GM23338 (cell line): ENCODE measurements at regions not wholly inside any gene's neighbourhood (a gene's known extent, or its start where the extent isn't known, plus 50 kb on each side); places are given as distances from the start of the nearest gene placed in this dataset.

Experiments
- ATAC-seq: fragments of 200-7000 bp; cut with Tn5 transposase; 3 replicates; pipeline ENCODE4 v1.9.1; 2020
- DNase-seq: peaks from one replicate; pipeline ENCODE4 v3.0.0-alpha.2; 2015; ENCODE audit warnings: low spot score
- H2AFZ ChIP-seq: fragments of 200-600 bp; sonication (generic); 2 replicates; pipeline ENCODE4 v1.8.0; 2016; ENCODE audit warnings: antibody characterized with exemption, mild to moderate bottlenecking, moderate library complexity
- H3F3A ChIP-seq: fragments of 200-600 bp; sonication (generic); replicated peaks from 2 replicates; pipeline ENCODE4 v1.8.0; 2017; ENCODE audit warnings: antibody characterized with exemption, mixed run types, low read depth
- H3K27ac ChIP-seq: fragments of 200-600 bp; sonication (generic); 2 replicates; pipeline ENCODE4 v1.6.1; 2016; ENCODE audit warnings: low read depth
- H3K27me3 ChIP-seq: fragments of 200-600 bp; sonication (generic); 2 replicates; pipeline ENCODE4 v1.8.0; 2016; ENCODE audit warnings: mild to moderate bottlenecking, mixed run types, moderate library complexity; ENCODE audit not compliant: insufficient read depth
- H3K36me3 ChIP-seq: fragments of 200-600 bp; sonication (generic); 2 replicates; pipeline ENCODE4 v1.8.0; 2016; ENCODE audit warnings: mild to moderate bottlenecking; ENCODE audit not compliant: insufficient read depth
- H3K4me1 ChIP-seq: fragments of 200-600 bp; sonication (generic); 2 replicates; pipeline ENCODE4 v1.8.0; 2016; ENCODE audit warnings: mild to moderate bottlenecking, moderate library complexity; ENCODE audit not compliant: insufficient read depth
- H3K4me2 ChIP-seq: fragments of 200-600 bp; sonication (generic); 2 replicates; pipeline ENCODE4 v1.7.1; 2017; ENCODE audit warnings: mixed run types
- H3K4me3 ChIP-seq: fragments of 200-600 bp; sonication (generic); 2 replicates; pipeline ENCODE4 v1.6.1; 2016; ENCODE audit warnings: mixed run types
- H3K79me2 ChIP-seq: fragments of 200-600 bp; sonication (generic); replicated peaks from 2 replicates; pipeline ENCODE4 v1.8.0; 2017; ENCODE audit warnings: mild to moderate bottlenecking; ENCODE audit not compliant: insufficient read depth
- H3K9me2 ChIP-seq: fragments of 200-600 bp; sonication (generic); 2 replicates; pipeline ENCODE4 v1.8.0; 2017; ENCODE audit not compliant: insufficient read depth
- H4K20me1 ChIP-seq: fragments of 200-600 bp; sonication (generic); replicated peaks from 2 replicates; pipeline ENCODE4 v1.8.0; 2017; ENCODE audit warnings: mild to moderate bottlenecking; ENCODE audit not compliant: insufficient read depth
- H3K27ac Mint-ChIP-seq: 2 replicates; pipeline ENCODE4 v1.8.0; 2020; ENCODE audit warnings: inconsistent platforms, mild to moderate bottlenecking, moderate library complexity, mixed read lengths
- H3K27me3 Mint-ChIP-seq: 3 replicates; pipeline ENCODE4 v1.8.0; 2022; ENCODE audit warnings: low read depth, mild to moderate bottlenecking, moderate library complexity, mixed read lengths, inconsistent platforms; ENCODE audit not compliant: insufficient read depth, poor library complexity
- H3K36me3 Mint-ChIP-seq: 3 replicates; pipeline ENCODE4 v1.8.0; 2021; ENCODE audit warnings: low read depth, mild to moderate bottlenecking, inconsistent platforms, moderate library complexity, mixed read lengths
- H3K4me1 Mint-ChIP-seq: 3 replicates; pipeline ENCODE4 v1.8.0; 2020; ENCODE audit warnings: mild to moderate bottlenecking, inconsistent platforms, mixed read lengths
- H3K4me3 Mint-ChIP-seq: 3 replicates; pipeline ENCODE4 v1.8.0; 2021; ENCODE audit warnings: moderate library complexity, mild to moderate bottlenecking, inconsistent platforms, mixed read lengths
- H3K9me3 Mint-ChIP-seq: 3 replicates; pipeline ENCODE4 v1.8.0; 2020; ENCODE audit warnings: moderate library complexity, mild to moderate bottlenecking, inconsistent platforms, mixed read lengths
- CREB1 ChIP-seq: fragments of 250-450 bp; sonication (Bioruptor Pico); IDR thresholded peaks from 2 replicates; pipeline ENCODE4 v1.5.0; 2020; ENCODE audit warnings: low read depth, mild to moderate bottlenecking, moderate library complexity
- EZH2 ChIP-seq: fragments of 200-600 bp; sonication (generic); IDR thresholded peaks from one replicate; pipeline ENCODE4 v1.8.0; 2017; ENCODE audit warnings: antibody characterized with exemption, mild to moderate bottlenecking, low read depth; ENCODE audit not compliant: unreplicated experiment
- EZH2phosphoT487 ChIP-seq: fragments of 200-600 bp; sonication (generic); IDR thresholded peaks from one replicate; pipeline ENCODE4 v1.8.1; 2018; ENCODE audit warnings: antibody characterized with exemption; ENCODE audit not compliant: unreplicated experiment
- JUNB ChIP-seq: IDR thresholded peaks from one replicate; pipeline ENCODE4 v1.6.1; 2016; ENCODE audit warnings: antibody characterized with exemption; ENCODE audit not compliant: unreplicated experiment
- NANOG ChIP-seq: IDR thresholded peaks from 2 replicates; pipeline ENCODE4 v1.6.1; 2016; ENCODE audit warnings: antibody characterized with exemption, borderline replicate concordance
- POLR2AphosphoS5 ChIP-seq: IDR thresholded peaks from 2 replicates; pipeline ENCODE4 v1.6.1; 2016; ENCODE audit warnings: antibody characterized with exemption, low read depth
- STAT1 ChIP-seq: IDR thresholded peaks from one replicate; pipeline ENCODE4 v1.6.1; 2016; ENCODE audit warnings: antibody characterized with exemption; ENCODE audit not compliant: unreplicated experiment
- ZNF114 ChIP-seq: fragments of 250-450 bp; sonication (Bioruptor Pico); IDR thresholded peaks from 2 replicates; pipeline ENCODE4 v1.5.0; 2020; ENCODE audit warnings: mild to moderate bottlenecking, moderate library complexity
- ZNF331 ChIP-seq: fragments of 250-450 bp; sonication (Bioruptor Pico); IDR thresholded peaks from 2 replicates; pipeline ENCODE4 v1.5.0; 2020; ENCODE audit warnings: low read depth, mild to moderate bottlenecking, moderate library complexity
- ZNF462 ChIP-seq: fragments of 250-450 bp; sonication (Bioruptor Pico); IDR thresholded peaks from 2 replicates; pipeline ENCODE4 v1.5.0; 2020; ENCODE audit warnings: mild to moderate bottlenecking, moderate library complexity
- TF ChIP-seq, protein P1 (sequence below): IDR thresholded peaks from one replicate; pipeline ENCODE4 v1.6.1; 2018; ENCODE audit warnings: antibody characterized with exemption; ENCODE audit not compliant: unreplicated experiment
- TF ChIP-seq, protein P2 (sequence below): IDR thresholded peaks from 2 replicates; pipeline ENCODE4 v1.6.1; 2016; ENCODE audit warnings: antibody characterized with exemption
- TF ChIP-seq, protein P3 (sequence below), 2 experiments: fragments of 200-600 bp in 1 of 2; sonication (generic) in 1 of 2; conservative IDR thresholded peaks; 2 replicates each; pipeline versions ENCODE4 v1.5.1 to v1.6.1; 2016 to 2017; ENCODE audit warnings: antibody characterized with exemption in 2 of 2, low read depth in 2 of 2, mild to moderate bottlenecking in 2 of 2, moderate library complexity in 1 of 2

GRCh38 chr11:23893126-23893525 lies 603.7 kb upstream of the LUZP2 start:
- no peaks in the 10 kb centered on the region for H3K4me1 ChIP-seq
- no peaks in the 10 kb centered on the region; the same call in 2 of the 3 replicates for H3K36me3 Mint-ChIP-seq
- no peak overlapping the region for H3K4me3 Mint-ChIP-seq
- no peaks in the 10 kb centered on the region for H3K9me2 ChIP-seq
- DNase-seq (no peak), ATAC-seq (no peak)
- peaks cover 9% of the 10 kb centered on the region; the same call in 1 of the 3 replicates for H3K9me3 Mint-ChIP-seq
- no peak overlapping the region for H2AFZ ChIP-seq
- no peaks in the 10 kb centered on the region for H3K36me3 ChIP-seq
- no peak overlapping the region for H3K4me3 ChIP-seq
- no peak overlapping the region for H3K27ac ChIP-seq
- H3K27ac Mint-ChIP-seq: no peak overlapping the region
- no peaks in the 10 kb centered on the region for H3K27me3 Mint-ChIP-seq
- no peak overlapping the region for H3K4me2 ChIP-seq
- no peaks in the 10 kb centered on the region for H3F3A ChIP-seq
- H3K79me2 ChIP-seq: no peaks in the 10 kb centered on the region
- H3K4me1 Mint-ChIP-seq: no peaks in the 10 kb centered on the region
- TF ChIP-seq NANOG (no peak), ZNF331 (CRISPR knock-in tag) (no peak), ZNF462 (no peak), ZNF114 (CRISPR knock-in tag) (no peak), EZH2phosphoT487 (no peak), EZH2 (no peak), JUNB (no peak), POLR2AphosphoS5 (no peak), CREB1 (CRISPR knock-in tag) (no peak), STAT1 (no peak)
- TF ChIP-seq, protein P1, sequence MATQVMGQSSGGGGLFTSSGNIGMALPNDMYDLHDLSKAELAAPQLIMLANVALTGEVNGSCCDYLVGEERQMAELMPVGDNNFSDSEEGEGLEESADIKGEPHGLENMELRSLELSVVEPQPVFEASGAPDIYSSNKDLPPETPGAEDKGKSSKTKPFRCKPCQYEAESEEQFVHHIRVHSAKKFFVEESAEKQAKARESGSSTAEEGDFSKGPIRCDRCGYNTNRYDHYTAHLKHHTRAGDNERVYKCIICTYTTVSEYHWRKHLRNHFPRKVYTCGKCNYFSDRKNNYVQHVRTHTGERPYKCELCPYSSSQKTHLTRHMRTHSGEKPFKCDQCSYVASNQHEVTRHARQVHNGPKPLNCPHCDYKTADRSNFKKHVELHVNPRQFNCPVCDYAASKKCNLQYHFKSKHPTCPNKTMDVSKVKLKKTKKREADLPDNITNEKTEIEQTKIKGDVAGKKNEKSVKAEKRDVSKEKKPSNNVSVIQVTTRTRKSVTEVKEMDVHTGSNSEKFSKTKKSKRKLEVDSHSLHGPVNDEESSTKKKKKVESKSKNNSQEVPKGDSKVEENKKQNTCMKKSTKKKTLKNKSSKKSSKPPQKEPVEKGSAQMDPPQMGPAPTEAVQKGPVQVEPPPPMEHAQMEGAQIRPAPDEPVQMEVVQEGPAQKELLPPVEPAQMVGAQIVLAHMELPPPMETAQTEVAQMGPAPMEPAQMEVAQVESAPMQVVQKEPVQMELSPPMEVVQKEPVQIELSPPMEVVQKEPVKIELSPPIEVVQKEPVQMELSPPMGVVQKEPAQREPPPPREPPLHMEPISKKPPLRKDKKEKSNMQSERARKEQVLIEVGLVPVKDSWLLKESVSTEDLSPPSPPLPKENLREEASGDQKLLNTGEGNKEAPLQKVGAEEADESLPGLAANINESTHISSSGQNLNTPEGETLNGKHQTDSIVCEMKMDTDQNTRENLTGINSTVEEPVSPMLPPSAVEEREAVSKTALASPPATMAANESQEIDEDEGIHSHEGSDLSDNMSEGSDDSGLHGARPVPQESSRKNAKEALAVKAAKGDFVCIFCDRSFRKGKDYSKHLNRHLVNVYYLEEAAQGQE: no peak
- TF ChIP-seq, protein P2, sequence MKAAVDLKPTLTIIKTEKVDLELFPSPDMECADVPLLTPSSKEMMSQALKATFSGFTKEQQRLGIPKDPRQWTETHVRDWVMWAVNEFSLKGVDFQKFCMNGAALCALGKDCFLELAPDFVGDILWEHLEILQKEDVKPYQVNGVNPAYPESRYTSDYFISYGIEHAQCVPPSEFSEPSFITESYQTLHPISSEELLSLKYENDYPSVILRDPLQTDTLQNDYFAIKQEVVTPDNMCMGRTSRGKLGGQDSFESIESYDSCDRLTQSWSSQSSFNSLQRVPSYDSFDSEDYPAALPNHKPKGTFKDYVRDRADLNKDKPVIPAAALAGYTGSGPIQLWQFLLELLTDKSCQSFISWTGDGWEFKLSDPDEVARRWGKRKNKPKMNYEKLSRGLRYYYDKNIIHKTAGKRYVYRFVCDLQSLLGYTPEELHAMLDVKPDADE: no peak
- TF ChIP-seq, protein P3, sequence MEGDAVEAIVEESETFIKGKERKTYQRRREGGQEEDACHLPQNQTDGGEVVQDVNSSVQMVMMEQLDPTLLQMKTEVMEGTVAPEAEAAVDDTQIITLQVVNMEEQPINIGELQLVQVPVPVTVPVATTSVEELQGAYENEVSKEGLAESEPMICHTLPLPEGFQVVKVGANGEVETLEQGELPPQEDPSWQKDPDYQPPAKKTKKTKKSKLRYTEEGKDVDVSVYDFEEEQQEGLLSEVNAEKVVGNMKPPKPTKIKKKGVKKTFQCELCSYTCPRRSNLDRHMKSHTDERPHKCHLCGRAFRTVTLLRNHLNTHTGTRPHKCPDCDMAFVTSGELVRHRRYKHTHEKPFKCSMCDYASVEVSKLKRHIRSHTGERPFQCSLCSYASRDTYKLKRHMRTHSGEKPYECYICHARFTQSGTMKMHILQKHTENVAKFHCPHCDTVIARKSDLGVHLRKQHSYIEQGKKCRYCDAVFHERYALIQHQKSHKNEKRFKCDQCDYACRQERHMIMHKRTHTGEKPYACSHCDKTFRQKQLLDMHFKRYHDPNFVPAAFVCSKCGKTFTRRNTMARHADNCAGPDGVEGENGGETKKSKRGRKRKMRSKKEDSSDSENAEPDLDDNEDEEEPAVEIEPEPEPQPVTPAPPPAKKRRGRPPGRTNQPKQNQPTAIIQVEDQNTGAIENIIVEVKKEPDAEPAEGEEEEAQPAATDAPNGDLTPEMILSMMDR (conservative IDR thresholded peaks at IDR 0.05; ENCODE audit: low read depth in 2 of 2): no peak
- H4K20me1 ChIP-seq: no peaks in the 10 kb centered on the region
- no peaks in the 10 kb centered on the region for H3K27me3 ChIP-seq
